Stimulated activated naive CD8-positive, alpha-beta T cell treated with anti-CD3 and anti-CD28 coated beads, Interleukin-15, Interleukin-2, amounts not matched to agents 100 U/mL and 50 U/mL, for 24 hours (primary cell): ENCODE measurements at regions not wholly inside any gene's neighbourhood (a gene's known extent, or its start where the extent isn't known, plus 50 kb on each side); places are given as distances from the start of the nearest gene placed in this dataset.

Source experiments
- ATAC-seq: fragments of 150-1000 bp; cut with Tn5 transposase; one replicate; pipeline ENCODE4 v1.10.0; 2021
- DNase-seq: peaks from one replicate; pipeline ENCODE4 v3.0.0; 2021

DNA sequence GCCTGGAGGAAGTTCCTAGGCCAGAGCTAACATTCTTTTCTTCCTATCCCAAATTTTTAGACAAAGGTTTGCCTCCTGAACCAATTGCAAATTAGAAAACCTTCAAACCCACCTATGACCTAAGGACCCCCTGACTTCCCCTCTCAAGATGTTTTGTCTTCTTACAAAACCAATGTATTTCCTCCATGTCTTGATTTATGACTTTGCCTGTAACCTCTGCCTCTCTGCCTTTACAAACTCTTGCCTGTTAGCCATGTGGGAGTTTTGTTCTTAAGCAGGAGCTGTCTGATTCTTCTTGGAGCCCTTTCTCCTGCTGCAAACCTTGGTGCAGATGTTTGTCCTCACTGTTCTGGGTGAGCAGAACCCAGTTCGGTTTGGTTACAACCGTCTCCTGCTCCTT, 222.3 kb upstream of the BOD1L1 start:
- no peak for DNase-seq
- ATAC-seq: no peak

GRCh38 chr4:13851085-13851940, 223.8 kb upstream of the BOD1L1 start:
- no peak for ATAC-seq
- no peak for DNase-seq

DNA sequence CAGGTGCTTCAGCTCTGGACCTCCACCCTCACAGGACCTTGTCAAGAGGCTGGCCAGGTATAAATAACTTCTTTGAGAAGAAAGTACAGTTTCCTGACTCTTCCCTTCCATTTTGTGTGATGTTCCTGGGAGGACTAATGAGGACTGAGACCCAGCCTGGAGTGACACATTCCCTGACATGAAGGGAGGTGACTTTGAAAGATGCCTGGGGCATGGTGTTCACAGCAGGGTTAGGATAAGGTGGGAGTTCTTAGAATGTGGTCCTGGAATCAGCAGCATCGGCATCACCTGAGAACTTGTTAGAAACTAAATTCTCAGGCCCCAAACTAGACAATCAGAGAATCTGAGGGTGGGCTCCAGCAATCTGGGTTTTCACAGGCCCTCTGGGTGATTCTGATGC, 224.9 kb upstream of the BOD1L1 start:
- no peak for ATAC-seq
- no peak for DNase-seq

DNA sequence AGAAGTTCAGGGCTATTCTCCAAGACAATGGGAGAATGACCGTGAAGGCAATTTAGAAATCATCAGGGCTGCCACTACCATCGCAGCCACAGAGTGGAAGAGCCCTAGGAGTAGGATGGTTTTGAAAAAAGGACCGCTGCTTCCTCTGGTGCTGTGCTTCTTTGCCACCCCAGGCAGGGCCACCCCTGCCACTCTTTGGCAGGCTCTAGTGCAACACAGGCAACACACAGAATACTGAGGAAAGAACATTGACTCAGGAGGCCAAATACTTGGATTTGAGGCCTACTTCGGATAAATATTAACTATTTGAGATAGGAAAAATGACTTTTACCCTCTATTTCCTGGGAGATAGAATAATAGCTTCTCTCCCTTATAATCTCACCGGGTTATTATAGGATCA, 228.9 kb upstream of the BOD1L1 start:
- DNase-seq (no peak), ATAC-seq (no peak)

- no peak for ATAC-seq
- DNase-seq: no peak
These were observed 229.9 kb upstream of the BOD1L1 start for GRCh38 chr4:13857397-13857796.

DNA sequence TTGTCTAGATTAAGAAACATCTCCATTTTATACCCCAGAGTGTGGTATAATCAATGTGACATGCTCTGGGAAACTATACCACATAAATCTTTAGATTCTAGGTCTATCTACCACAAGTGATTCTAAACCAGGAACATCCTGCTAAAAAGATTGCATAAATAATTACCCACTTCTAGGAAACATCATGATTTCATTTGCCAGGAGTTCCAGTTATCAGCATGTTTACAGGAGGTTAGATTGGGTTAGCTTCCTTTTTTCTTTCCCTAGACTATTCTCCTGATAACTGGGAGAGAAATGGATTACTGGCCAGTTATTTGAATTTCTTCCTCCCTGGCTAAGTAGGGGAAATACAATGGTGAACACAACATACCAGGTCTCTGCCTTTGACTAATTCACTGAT, 230.3 kb upstream of the BOD1L1 start:
- DNase-seq (no peak), ATAC-seq (no peak)

DNA sequence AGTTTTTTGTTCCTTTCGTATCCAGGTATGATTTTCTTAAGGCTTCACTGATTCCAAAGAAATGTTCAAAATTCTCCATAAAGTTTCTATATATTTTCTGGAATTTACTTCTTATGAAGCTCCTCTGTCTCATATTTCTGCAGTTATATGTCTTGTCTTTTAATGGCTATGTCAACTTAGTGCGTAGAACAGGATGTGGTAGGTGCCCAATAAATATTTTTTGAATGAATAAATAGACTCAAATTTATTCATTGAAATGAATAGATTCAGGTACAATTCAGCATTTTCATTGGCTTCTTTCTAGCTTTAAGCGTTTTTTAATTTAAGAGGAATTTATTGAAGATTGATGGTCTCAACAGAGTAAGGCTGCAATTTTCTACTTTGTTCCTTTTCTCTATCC, 231.9 kb upstream of the BOD1L1 start:
- no peak for DNase-seq
- no peak for ATAC-seq

- no peak for ATAC-seq
- DNase-seq: no peak
These were observed 232.6 kb upstream of the BOD1L1 start for GRCh38 chr4:13860126-13860525.

DNA sequence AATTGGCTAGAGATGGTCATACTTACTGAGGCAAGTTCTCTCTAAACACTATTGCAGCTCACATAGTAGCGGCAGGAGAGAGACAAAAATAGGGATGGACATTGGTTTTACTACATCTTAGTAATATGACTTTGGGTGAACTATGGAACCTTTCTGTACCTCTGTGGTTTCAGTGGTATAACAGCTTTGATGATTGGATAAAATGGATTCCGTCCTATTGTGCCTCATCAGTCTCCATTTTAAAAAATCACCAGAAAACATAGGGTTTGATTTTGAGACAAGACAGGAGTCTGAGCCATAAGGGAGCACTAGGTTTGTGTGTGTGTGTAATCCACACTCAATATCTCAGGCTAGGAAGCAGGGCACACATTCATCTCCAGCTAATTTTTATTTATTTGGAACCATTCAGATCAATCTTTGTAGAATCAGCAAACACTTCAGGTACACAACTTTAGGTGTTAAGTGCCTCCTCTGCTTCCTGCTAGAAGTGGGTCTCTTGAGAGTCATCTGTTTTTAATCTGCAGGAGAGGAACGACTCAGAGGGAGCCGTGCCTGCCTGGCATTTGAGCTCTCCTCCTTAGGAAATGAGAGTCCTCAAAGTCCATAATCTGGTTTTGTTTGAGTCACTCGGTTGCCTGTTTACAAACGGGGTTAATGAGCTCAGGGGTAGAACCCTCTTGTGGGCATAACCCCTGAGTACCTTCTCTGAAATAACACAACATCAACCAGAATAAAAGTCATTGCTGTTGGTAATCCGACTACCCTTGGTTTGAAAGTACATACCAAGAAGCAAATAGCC, 238.5 kb upstream of the BOD1L1 start:
- DNase-seq: no peak
- no peak for ATAC-seq

DNA sequence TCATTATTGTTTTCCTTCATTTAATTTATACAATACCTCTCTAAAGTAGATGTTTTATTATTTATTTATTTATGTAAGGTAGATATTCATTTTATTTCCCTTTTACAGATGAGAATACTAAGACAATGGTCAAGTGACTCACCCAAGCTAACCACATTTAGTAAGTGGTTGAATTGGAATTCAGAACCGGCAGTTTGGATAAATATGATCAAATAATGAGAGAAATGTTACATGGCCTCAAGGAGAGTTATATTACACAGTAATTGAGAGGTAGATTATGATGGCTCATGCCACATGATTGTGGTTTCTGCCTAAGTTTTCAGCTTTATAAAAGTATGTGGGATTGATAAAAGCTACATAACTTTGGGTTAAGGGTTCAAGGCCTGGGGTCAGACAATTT, 239.4 kb upstream of the BOD1L1 start:
- DNase-seq: no peak
- no peak for ATAC-seq

GRCh38 chr4:13872155-13872554, 244.6 kb upstream of the BOD1L1 start:
- ATAC-seq (no peak), DNase-seq (no peak)

DNA sequence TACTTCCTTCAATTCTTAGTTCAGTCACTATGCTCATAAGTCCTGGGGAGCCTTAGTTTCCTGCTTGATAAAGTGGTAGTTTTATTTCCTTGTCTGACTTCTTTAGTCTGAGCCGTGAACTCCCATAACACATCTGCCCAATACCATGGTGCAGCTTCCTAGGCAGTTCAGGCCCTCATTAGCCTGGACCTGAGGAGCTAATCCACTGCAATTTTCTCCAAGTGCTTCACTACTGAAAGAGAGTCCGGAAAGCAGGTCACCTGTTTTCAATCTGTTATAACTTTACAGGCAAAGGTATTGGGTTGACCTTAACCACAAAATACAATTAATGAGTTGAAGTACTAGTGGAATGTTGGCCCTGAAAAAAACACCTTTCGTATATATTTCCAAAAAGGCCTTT, 245.4 kb upstream of the BOD1L1 start:
- DNase-seq (no peak), ATAC-seq (no peak)

- DNase-seq: no peak
- ATAC-seq: no peak
These were observed 247.7 kb upstream of the BOD1L1 start for GRCh38 chr4:13875181-13875580.

DNA sequence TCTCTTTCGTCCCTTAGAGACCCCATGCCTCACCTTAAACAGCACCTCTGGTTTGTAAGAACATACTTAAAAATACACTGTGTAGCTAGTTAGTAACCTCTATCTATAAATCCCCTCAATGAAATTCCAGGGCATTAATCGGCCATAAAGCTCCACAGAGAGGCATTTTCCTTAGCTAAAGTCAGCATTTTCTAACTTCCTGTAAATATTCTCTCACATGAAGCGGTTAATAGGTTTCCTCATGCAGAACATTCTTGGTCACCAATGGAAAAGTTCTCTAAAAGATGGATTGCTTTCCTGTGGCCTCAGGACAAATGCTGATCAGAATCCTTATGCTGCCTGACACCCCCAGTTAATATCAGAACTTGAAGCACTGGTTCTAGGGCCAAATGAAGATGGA, 248.6 kb upstream of the BOD1L1 start:
- ATAC-seq (no peak), DNase-seq (no peak)

- ATAC-seq: no peak
- no peak for DNase-seq
These were observed 249.4 kb upstream of the BOD1L1 start for GRCh38 chr4:13876940-13877339.

DNA sequence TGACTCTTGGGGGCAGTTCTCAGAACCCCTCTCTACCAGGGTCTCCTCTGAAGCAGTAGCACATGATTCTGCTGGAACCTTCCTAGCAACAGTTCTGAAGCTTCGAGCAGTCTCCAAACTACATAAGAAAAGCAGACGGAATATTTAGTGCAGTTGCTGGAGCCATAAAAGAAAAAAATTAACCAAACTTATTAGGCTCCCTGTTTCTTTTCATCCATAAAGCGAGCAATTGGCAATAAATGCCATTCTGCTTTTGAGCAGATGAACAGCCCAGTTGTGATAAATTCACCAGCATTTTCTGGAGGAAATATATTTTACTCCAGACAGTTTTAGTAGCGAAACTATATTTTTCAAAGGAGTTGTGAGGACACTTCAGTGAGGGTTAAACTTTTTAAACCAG, 250.1 kb upstream of the BOD1L1 start:
- ATAC-seq: no peak
- no peak for DNase-seq

- no peak for ATAC-seq
- no peak for DNase-seq
These were observed 254.4 kb upstream of the BOD1L1 start for GRCh38 chr4:13881892-13882291.

DNA sequence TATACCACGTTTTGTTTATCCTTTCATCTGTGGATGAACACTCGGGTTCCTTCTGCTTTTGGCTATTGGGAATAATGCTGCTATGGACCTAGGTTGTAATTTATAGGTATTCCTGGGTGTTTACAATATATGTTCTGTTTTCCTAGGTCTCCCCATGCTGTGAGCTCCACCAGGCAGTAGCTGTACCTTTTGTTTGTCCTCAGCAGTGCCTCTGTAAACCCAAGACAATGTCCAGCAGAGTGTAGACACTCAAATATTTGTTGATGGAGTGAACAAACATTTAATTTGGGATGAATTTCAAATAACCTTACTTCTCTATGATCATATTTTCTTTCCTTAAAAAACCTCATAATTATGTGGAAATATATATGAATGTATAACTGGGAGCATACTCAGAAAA, 259.5 kb upstream of the BOD1L1 start:
- ATAC-seq (no peak), DNase-seq (no peak)

DNA sequence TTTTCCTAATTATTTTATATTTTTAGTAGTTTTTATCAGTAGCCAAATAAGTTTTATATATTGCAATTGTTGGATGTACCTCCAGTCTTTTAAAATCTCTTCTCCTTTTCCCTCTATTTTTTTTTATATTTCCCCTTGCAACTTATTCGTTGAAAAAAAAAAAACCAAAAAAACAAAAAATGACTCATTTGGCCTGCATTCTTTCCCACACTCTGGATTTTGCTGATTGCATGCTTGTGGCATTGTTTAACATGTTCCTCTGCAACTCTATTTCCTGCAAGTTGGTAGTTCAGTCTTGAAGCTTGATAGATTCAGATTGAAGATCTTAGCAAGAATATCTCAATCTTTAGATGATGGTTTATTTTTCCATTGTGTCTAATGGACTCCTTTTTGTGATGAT, 260.6 kb upstream of the BOD1L1 start:
- DNase-seq (no peak), ATAC-seq (no peak)

- ATAC-seq (no peak), DNase-seq (no peak)
These were observed 264.0 kb upstream of the BOD1L1 start for GRCh38 chr4:13891544-13891939.

DNA sequence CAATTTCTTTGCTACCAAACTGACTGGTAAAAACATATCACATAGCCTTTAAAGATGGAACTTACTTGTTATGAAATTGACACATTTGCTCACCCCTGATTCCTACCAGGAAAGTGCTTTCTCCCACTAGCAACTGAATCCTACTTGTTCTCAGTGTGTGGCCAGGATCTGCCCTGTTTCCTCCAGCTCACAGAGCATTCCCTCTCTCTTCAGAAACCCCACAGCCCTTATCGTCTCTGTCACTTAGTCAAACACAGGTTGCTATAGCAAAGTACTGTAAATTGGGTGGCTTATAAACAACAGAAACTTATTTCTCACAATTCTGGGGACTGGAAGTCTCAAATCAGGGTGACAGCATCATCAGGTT, 265.2 kb upstream of the BOD1L1 start:
- no peak for DNase-seq
- no peak for ATAC-seq

GRCh38 chr4:13893211-13893610, 265.7 kb upstream of the BOD1L1 start:
- ATAC-seq (no peak), DNase-seq (no peak)

DNA sequence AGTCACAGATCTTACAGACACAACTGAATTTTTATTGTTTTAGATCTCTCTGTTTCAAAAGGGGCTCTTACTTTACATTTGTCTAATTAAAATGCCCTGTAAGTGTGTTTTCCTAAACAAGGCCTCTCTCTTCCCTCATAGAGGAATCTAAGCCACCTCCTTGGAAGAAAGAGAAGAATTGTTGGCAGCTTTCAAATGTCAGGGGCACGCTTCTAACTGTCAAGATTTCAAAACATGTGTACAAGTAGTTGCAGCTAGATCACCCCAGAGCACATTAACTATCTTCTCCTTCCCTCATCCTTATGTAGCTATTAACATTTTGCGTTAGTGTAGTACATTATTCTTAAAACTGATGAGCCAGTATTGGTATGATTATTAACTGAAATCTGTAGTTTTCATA, 266.5 kb upstream of the BOD1L1 start:
- DNase-seq: no peak
- no peak for ATAC-seq

DNA sequence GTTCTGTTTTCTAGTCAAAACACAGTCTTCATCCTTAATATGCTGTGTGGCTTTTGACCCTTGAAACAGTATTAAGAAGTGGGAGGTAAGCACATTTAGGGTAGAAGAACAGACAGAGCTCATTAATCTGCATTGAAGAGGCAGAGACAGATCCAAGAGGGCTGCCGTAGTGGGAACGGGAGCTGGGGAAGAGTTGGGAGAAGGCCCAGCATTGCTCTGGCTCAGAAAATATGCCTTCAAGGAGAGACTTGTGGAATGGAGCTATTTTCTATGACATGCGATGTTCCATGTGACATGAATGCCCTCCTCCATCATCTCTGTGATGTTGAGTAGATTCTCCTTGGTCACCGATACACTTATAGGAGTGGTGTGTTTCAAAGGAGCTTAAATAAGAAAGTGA, 273.3 kb upstream of the BOD1L1 start:
- ATAC-seq (no peak), DNase-seq (no peak)
